ENCODE measurements at regions not wholly inside any gene's neighbourhood (a gene's known extent, or its start where the extent isn't known, plus 50 kb on each side); places are given as distances from the start of the nearest gene placed in this dataset.

- TF ChIP-seq POLR2AphosphoS5 (IDR thresholded peaks at IDR 0.05) (no peak), CTCF (IDR thresholded peaks at IDR 0.05) (no peak)
Measured at GRCh38 chr14:29348504-29348903, 579.1 kb downstream of the PRKD1 start.
